HK-2 (cell line): ENCODE measurements at regions not wholly inside any gene's neighbourhood (a gene's known extent, or its start where the extent isn't known, plus 50 kb on each side); places are given as distances from the start of the nearest gene placed in this dataset.

Experiments
- DNase-seq: peaks from one replicate; pipeline ENCODE4 v3.0.0-alpha.2; 2018; ENCODE audit not compliant: unreplicated experiment

GRCh38 chr3:86282106-86282787, 708.7 kb downstream of the VGLL3 start:
- DNase-seq: no peak

GRCh38 chr3:86269364-86270155, 721.4 kb downstream of the VGLL3 start:
- DNase-seq: no peak

- DNase-seq: no peak
Measured at GRCh38 chr3:86257955-86258641, 732.9 kb downstream of the VGLL3 start.

GRCh38 chr3:86254480-86254879, 736.5 kb downstream of the VGLL3 start:
- DNase-seq: no peak

GRCh38 chr3:86251781-86252180, 739.2 kb downstream of the VGLL3 start:
- DNase-seq: no peak

GRCh38 chr3:86249833-86250232, 741.1 kb downstream of the VGLL3 start:
- DNase-seq: no peak

- no peak for DNase-seq
Measured at GRCh38 chr3:86245360-86245759, 745.6 kb downstream of the VGLL3 start.

- DNase-seq: no peak
Measured at GRCh38 chr3:86244905-86245304, 746.0 kb downstream of the VGLL3 start.

GRCh38 chr3:86239946-86240345, 751.0 kb downstream of the VGLL3 start:
- no peak for DNase-seq

- no peak for DNase-seq
Measured at GRCh38 chr3:86234506-86235254, 756.3 kb downstream of the VGLL3 start.

- DNase-seq: no peak
Measured at GRCh38 chr3:86230762-86231161, 760.2 kb downstream of the VGLL3 start.

- no peak for DNase-seq
Measured at GRCh38 chr3:86229775-86230094, 761.2 kb downstream of the VGLL3 start.

GRCh38 chr3:86229086-86229774, 761.7 kb downstream of the VGLL3 start:
- DNase-seq: no peak

GRCh38 chr3:86228101-86228500, 762.8 kb downstream of the VGLL3 start:
- DNase-seq: no peak

- DNase-seq: no peak
Measured at GRCh38 chr3:86225461-86225860, 765.5 kb downstream of the VGLL3 start.

GRCh38 chr3:86221601-86222000, 769.3 kb downstream of the VGLL3 start:
- DNase-seq: no peak

- no peak for DNase-seq
Measured at GRCh38 chr3:86208772-86209171, 782.2 kb downstream of the VGLL3 start.

GRCh38 chr3:86182606-86183005, 808.3 kb downstream of the VGLL3 start:
- no peak for DNase-seq

- peak; percentile 18 for DNase-seq
Measured at GRCh38 chr3:86180696-86181095, 810.3 kb downstream of the VGLL3 start.

- DNase-seq: no peak
Measured at GRCh38 chr3:86178095-86178494, 812.9 kb downstream of the VGLL3 start.

- no peak for DNase-seq
Measured at GRCh38 chr3:86176445-86176784, 814.5 kb downstream of the VGLL3 start.
